ENCODE measurements at regions not wholly inside any gene's neighbourhood (a gene's known extent, or its start where the extent isn't known, plus 50 kb on each side); places are given as distances from the start of the nearest gene placed in this dataset.
"Not testable (repeated sequence)": the region's sequence is repeated elsewhere in the genome, so short reads cannot be mapped to it uniquely, and the experiment has no call there.

DNA sequence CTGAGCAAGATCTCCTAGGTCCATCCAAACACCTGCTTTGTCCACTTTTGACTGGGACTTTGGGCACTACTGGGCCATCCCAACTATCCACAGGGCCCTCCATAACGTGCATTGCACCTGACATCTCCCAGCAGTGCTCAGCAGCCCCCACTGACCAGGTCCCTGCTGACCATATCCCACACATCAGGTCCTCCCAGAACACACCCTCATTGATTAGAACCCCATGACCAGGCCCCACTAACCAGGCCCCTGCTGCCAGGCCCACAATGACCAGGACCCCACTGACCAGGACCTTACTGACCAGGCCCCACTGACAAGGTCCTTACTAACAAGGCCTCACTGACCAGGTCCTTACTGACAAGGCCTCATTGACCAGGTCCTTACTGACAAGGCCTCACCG, 93.9 kb upstream of the CTSV start:
- no peaks in the 10 kb centered on the region for H3K4me1 Mint-ChIP-seq
- H3K36me3 Mint-ChIP-seq, result peaks cover 2% of the 10 kb centered on the region
- peaks cover 7% of the 10 kb centered on the region for H3K9me3 Mint-ChIP-seq
- H3K27me3 ChIP-seq, result no peaks in the 10 kb centered on the region
- H3K4me2 ChIP-seq, result no peak overlapping the region
- H3K27me3 Mint-ChIP-seq (ENCODE audit: insufficient read depth, low read depth), result peaks cover 3% of the 10 kb centered on the region
- no peak overlapping the region for H3K27ac Mint-ChIP-seq
- no peak overlapping the region for H2AFZ ChIP-seq (replicated peaks)
- TF ChIP-seq, protein P1, sequence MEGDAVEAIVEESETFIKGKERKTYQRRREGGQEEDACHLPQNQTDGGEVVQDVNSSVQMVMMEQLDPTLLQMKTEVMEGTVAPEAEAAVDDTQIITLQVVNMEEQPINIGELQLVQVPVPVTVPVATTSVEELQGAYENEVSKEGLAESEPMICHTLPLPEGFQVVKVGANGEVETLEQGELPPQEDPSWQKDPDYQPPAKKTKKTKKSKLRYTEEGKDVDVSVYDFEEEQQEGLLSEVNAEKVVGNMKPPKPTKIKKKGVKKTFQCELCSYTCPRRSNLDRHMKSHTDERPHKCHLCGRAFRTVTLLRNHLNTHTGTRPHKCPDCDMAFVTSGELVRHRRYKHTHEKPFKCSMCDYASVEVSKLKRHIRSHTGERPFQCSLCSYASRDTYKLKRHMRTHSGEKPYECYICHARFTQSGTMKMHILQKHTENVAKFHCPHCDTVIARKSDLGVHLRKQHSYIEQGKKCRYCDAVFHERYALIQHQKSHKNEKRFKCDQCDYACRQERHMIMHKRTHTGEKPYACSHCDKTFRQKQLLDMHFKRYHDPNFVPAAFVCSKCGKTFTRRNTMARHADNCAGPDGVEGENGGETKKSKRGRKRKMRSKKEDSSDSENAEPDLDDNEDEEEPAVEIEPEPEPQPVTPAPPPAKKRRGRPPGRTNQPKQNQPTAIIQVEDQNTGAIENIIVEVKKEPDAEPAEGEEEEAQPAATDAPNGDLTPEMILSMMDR (IDR thresholded peaks at IDR 0.05), result no peak
- no peak for TF ChIP-seq EZH2phosphoT487 (IDR thresholded peaks at IDR 0.05)
- TF ChIP-seq EZH2 (IDR thresholded peaks at IDR 0.05), result no peak
- H3K9ac ChIP-seq, result no peak overlapping the region
- H3F3A ChIP-seq (ENCODE audit: low read depth), result no peaks in the 10 kb centered on the region
- H4K20me1 ChIP-seq (ENCODE audit: low read depth), result no peaks in the 10 kb centered on the region
- H3K4me3 ChIP-seq, result no peak overlapping the region
- no peak overlapping the region for H3K4me3 Mint-ChIP-seq
- H3K4me1 ChIP-seq, result no peaks in the 10 kb centered on the region
- no peak overlapping the region for H3K27ac ChIP-seq
- H3K9me3 ChIP-seq (ENCODE audit: low read depth), result no peaks in the 10 kb centered on the region
- no peaks in the 10 kb centered on the region for H3K79me2 ChIP-seq (ENCODE audit: low read depth)
- no peak for DNase-seq (ENCODE audit: low spot score)
- no peaks in the 10 kb centered on the region for H3K36me3 ChIP-seq

DNA sequence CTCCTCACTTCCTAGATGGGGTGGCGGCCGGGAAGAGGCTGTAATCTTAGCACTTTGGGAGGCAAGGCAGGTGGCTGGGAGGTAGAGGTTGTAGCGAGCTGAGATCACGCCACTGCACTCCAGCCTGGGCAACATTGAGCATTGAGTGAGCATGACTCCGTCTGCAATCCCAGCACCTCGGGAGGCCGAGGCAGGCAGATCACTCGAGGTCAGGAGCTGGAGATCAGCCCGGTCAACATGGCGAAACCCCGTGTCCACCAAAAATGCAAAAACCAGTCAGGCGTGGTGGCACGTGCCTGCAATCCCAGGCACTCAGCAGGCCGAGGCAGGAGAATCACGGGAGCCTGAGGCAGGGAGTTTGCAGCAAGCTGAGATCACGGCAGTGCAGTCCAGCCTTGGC, 91.9 kb upstream of the CTSV start:
- H3K27ac ChIP-seq; H3K36me3 ChIP-seq; H3K4me1 ChIP-seq; H3K36me3 Mint-ChIP-seq; H3K27me3 Mint-ChIP-seq (ENCODE audit: insufficient read depth, low read depth); H4K20me1 ChIP-seq (ENCODE audit: low read depth); H3F3A ChIP-seq (ENCODE audit: low read depth); H3K9ac ChIP-seq; DNase-seq (ENCODE audit: low spot score); H3K27ac Mint-ChIP-seq; H3K9me3 Mint-ChIP-seq; H3K9me3 ChIP-seq (ENCODE audit: low read depth); H3K4me3 ChIP-seq; H3K4me1 Mint-ChIP-seq; H2AFZ ChIP-seq (replicated peaks); H3K4me3 Mint-ChIP-seq; H3K27me3 ChIP-seq; H3K4me2 ChIP-seq; H3K79me2 ChIP-seq (ENCODE audit: low read depth): not testable (repeated sequence)

DNA sequence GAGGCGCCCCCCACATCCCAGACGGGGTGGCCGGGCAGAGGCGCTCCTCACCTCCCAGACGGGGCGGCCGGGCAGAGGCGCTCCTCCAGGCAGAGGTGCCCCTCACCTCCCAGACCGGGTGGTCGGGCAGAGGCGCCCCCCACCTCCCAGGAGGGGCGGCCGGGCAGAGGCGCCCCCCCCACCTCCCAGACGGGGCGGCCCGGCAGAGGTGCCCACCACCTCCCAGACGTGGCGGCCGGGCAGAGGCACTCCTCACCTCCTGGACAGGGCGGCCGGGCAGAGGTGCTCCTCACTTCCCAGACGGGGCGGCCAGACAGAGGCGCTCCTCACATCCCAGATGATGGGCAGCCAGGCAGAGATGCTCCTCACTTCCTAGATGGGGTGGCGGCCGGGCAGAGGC, 91.4 kb upstream of the CTSV start:
- H3K4me2 ChIP-seq; H3K9me3 Mint-ChIP-seq; H3K4me1 Mint-ChIP-seq; H3K27ac ChIP-seq; H3K4me1 ChIP-seq; H3K79me2 ChIP-seq (ENCODE audit: low read depth); H3K36me3 Mint-ChIP-seq; H3K9me3 ChIP-seq (ENCODE audit: low read depth); H3K36me3 ChIP-seq; H3K4me3 Mint-ChIP-seq; H2AFZ ChIP-seq (replicated peaks); H3K27ac Mint-ChIP-seq; H3K4me3 ChIP-seq; DNase-seq (ENCODE audit: low spot score); H3K27me3 Mint-ChIP-seq (ENCODE audit: insufficient read depth, low read depth); H3K9ac ChIP-seq; H3F3A ChIP-seq (ENCODE audit: low read depth); H3K27me3 ChIP-seq; H4K20me1 ChIP-seq (ENCODE audit: low read depth): not testable (repeated sequence)

GRCh38 chr9:97128919-97129318, 90.0 kb upstream of the CTSV start:
- no peaks in the 10 kb centered on the region for H3K9me3 ChIP-seq (ENCODE audit: low read depth)
- no peaks in the 10 kb centered on the region for H4K20me1 ChIP-seq (ENCODE audit: low read depth)
- no peak overlapping the region for H3K4me3 ChIP-seq
- H3K4me3 Mint-ChIP-seq, result no peak overlapping the region
- H3K4me1 ChIP-seq, result no peaks in the 10 kb centered on the region
- peaks cover 7% of the 10 kb centered on the region for H3K9me3 Mint-ChIP-seq
- H2AFZ ChIP-seq (replicated peaks), result no peak overlapping the region
- H3K79me2 ChIP-seq (ENCODE audit: low read depth), result no peaks in the 10 kb centered on the region
- H3K27me3 Mint-ChIP-seq (ENCODE audit: insufficient read depth, low read depth), result peaks cover 4% of the 10 kb centered on the region
- H3K9ac ChIP-seq, result no peak overlapping the region
- DNase-seq (ENCODE audit: low spot score), result no peak
- H3K36me3 ChIP-seq, result no peaks in the 10 kb centered on the region
- TF ChIP-seq EZH2 (IDR thresholded peaks at IDR 0.05) (no peak), EZH2phosphoT487 (IDR thresholded peaks at IDR 0.05) (no peak)
- TF ChIP-seq, protein P1 (IDR thresholded peaks at IDR 0.05), result no peak
- no peak overlapping the region for H3K27ac Mint-ChIP-seq
- H3K4me1 Mint-ChIP-seq, result no peaks in the 10 kb centered on the region
- no peaks in the 10 kb centered on the region for H3F3A ChIP-seq (ENCODE audit: low read depth)
- H3K36me3 Mint-ChIP-seq, result peaks cover 2% of the 10 kb centered on the region
- H3K27ac ChIP-seq, result no peak overlapping the region
- H3K27me3 ChIP-seq, result no peaks in the 10 kb centered on the region
- no peak overlapping the region for H3K4me2 ChIP-seq

Measured in neural progenitor cell (in vitro differentiated cells).